ENCODE measurements at regions not wholly inside any gene's neighbourhood (a gene's known extent, or its start where the extent isn't known, plus 50 kb on each side); places are given as distances from the start of the nearest gene placed in this dataset.
"Not testable (repeated sequence)": the region's sequence is repeated elsewhere in the genome, so short reads cannot be mapped to it uniquely, and the experiment has no call there.

- intact Hi-C loops (cut with micrococcal nuclease; ENCODE audit: unreplicated experiment); H3K9me2 ChIP-seq (ENCODE audit: insufficient read depth); DNase-seq; H3K4me1 ChIP-seq (replicated peaks; ENCODE audit: insufficient read depth); H3F3A ChIP-seq (ENCODE audit: insufficient read depth, low read depth); H3K4me3 ChIP-seq; H3K36me3 ChIP-seq (ENCODE audit: low read depth); POLR2A ChIA-PET (ENCODE audit: unreplicated experiment); H3K27ac ChIP-seq; H3K4me2 ChIP-seq; CTCF ChIA-PET; BruUV-seq (replicated peaks); H2AFZ ChIP-seq; H3K79me2 ChIP-seq (ENCODE audit: low read depth); H3K27me3 ChIP-seq (ENCODE audit: insufficient read depth, low read depth); H3K9me3 ChIP-seq (ENCODE audit: insufficient read depth, low read depth); H4K20me1 ChIP-seq (ENCODE audit: insufficient read depth): not testable (repeated sequence)
Measured at GRCh38 chr22:10776358-10776729, 4751.6 kb upstream of the OR11H1 start.

GRCh38 chr22:10777733-10778132 is 4750.3 kb upstream of the OR11H1 start:
- H3K27ac ChIP-seq; H3K27me3 ChIP-seq (ENCODE audit: insufficient read depth, low read depth); H3K4me3 ChIP-seq; H3K36me3 ChIP-seq (ENCODE audit: low read depth); CTCF ChIA-PET; H2AFZ ChIP-seq; POLR2A ChIA-PET (ENCODE audit: unreplicated experiment); H3K79me2 ChIP-seq (ENCODE audit: low read depth); H3K9me2 ChIP-seq (ENCODE audit: insufficient read depth); BruUV-seq (replicated peaks); DNase-seq; H3K4me2 ChIP-seq; H3K4me1 ChIP-seq (replicated peaks; ENCODE audit: insufficient read depth); H3K9me3 ChIP-seq (ENCODE audit: insufficient read depth, low read depth); intact Hi-C loops (cut with micrococcal nuclease; ENCODE audit: unreplicated experiment); H4K20me1 ChIP-seq (ENCODE audit: insufficient read depth); H3F3A ChIP-seq (ENCODE audit: insufficient read depth, low read depth): not testable (repeated sequence)

- no peak for DNase-seq
- H4K20me1 ChIP-seq (ENCODE audit: insufficient read depth): no peaks in the 10 kb centered on the region
- CTCF ChIA-PET: no interaction called here
- H3F3A ChIP-seq (ENCODE audit: insufficient read depth, low read depth): no peaks in the 10 kb centered on the region
- no peaks in the 10 kb centered on the region for H3K79me2 ChIP-seq (ENCODE audit: low read depth)
- H3K27ac ChIP-seq: no peak overlapping the region
- no TSS peak for BruUV-seq (replicated peaks)
- H3K36me3 ChIP-seq (ENCODE audit: low read depth): no peaks in the 10 kb centered on the region
- H3K9me3 ChIP-seq (ENCODE audit: insufficient read depth, low read depth): no peaks in the 10 kb centered on the region
- intact Hi-C loops (cut with micrococcal nuclease; ENCODE audit: unreplicated experiment): no loop called here
- no peak overlapping the region; the same call in 1 of the 2 replicates for H3K4me2 ChIP-seq
- H3K4me1 ChIP-seq (replicated peaks; ENCODE audit: insufficient read depth): no peaks in the 10 kb centered on the region
- no peaks in the 10 kb centered on the region for H3K9me2 ChIP-seq (ENCODE audit: insufficient read depth)
- H3K4me3 ChIP-seq: no peak overlapping the region
- H2AFZ ChIP-seq: no peak overlapping the region
- POLR2A ChIA-PET (ENCODE audit: unreplicated experiment): no interaction called here
- no peaks in the 10 kb centered on the region for H3K27me3 ChIP-seq (ENCODE audit: insufficient read depth, low read depth)
- TF ChIP-seq CTCF (conservative IDR thresholded peaks at IDR 0.05) (no peak), EZH2 (IDR thresholded peaks at IDR 0.05; ENCODE audit: low read depth) (no peak)
Measured at GRCh38 chr22:10778296-10778814, 4749.6 kb upstream of the OR11H1 start.

- H3K36me3 ChIP-seq (ENCODE audit: low read depth); H3F3A ChIP-seq (ENCODE audit: insufficient read depth, low read depth); CTCF ChIA-PET; H3K79me2 ChIP-seq (ENCODE audit: low read depth); H3K27ac ChIP-seq; H4K20me1 ChIP-seq (ENCODE audit: insufficient read depth); DNase-seq; H3K9me3 ChIP-seq (ENCODE audit: insufficient read depth, low read depth); intact Hi-C loops (cut with micrococcal nuclease; ENCODE audit: unreplicated experiment); H3K9me2 ChIP-seq (ENCODE audit: insufficient read depth); BruUV-seq (replicated peaks); H2AFZ ChIP-seq; H3K27me3 ChIP-seq (ENCODE audit: insufficient read depth, low read depth); POLR2A ChIA-PET (ENCODE audit: unreplicated experiment); H3K4me1 ChIP-seq (replicated peaks; ENCODE audit: insufficient read depth); H3K4me3 ChIP-seq; H3K4me2 ChIP-seq: not testable (repeated sequence)
Measured at GRCh38 chr22:10779200-10779599, 4748.8 kb upstream of the OR11H1 start.

- POLR2A ChIA-PET (ENCODE audit: unreplicated experiment): no interaction called here
- intact Hi-C loops (cut with micrococcal nuclease; ENCODE audit: unreplicated experiment): no loop called here
- Histone ChIP-seq H3K4me3 (no peak overlapping the region), H3K9me3 (ENCODE audit: insufficient read depth, low read depth) (no peaks in the 10 kb centered on the region), H2AFZ (no peak overlapping the region), H3K4me2 (no peak overlapping the region), H3F3A (ENCODE audit: insufficient read depth, low read depth) (no peaks in the 10 kb centered on the region), H3K27me3 (ENCODE audit: insufficient read depth, low read depth) (no peaks in the 10 kb centered on the region), H3K36me3 (ENCODE audit: low read depth) (no peaks in the 10 kb centered on the region), H3K27ac (no peak overlapping the region), H3K4me1 (replicated peaks; ENCODE audit: insufficient read depth) (no peaks in the 10 kb centered on the region), H3K9me2 (ENCODE audit: insufficient read depth) (no peaks in the 10 kb centered on the region), H4K20me1 (ENCODE audit: insufficient read depth) (no peaks in the 10 kb centered on the region), H3K79me2 (ENCODE audit: low read depth) (no peaks in the 10 kb centered on the region)
- CTCF ChIA-PET: no interaction called here
- no peak for DNase-seq
- no TSS peak for BruUV-seq (replicated peaks)
- no peak for TF ChIP-seq EZH2 (IDR thresholded peaks at IDR 0.05; ENCODE audit: low read depth)
- no peak for TF ChIP-seq CTCF (conservative IDR thresholded peaks at IDR 0.05)
Measured at GRCh38 chr22:10780281-10780680, 4747.7 kb upstream of the OR11H1 start.
